GM19099 (cell line): ENCODE measurements at regions not wholly inside any gene's neighbourhood (a gene's known extent, or its start where the extent isn't known, plus 50 kb on each side); places are given as distances from the start of the nearest gene placed in this dataset.

ENCODE experiments used
- POLR2A ChIP-seq: IDR thresholded peaks from 3 replicates; pipeline ENCODE4 v1.6.1; 2011; ENCODE audit warnings: low read depth; ENCODE audit not compliant: insufficient read length; ENCODE audit errors: extremely low read depth

GRCh38 chr21:24171736-24172135 lies 1435.5 kb downstream of the MRPL39 start:
- no peak for TF ChIP-seq POLR2A

- TF ChIP-seq POLR2A, result no peak
These were observed 1443.7 kb downstream of the MRPL39 start for GRCh38 chr21:24163539-24163938.

- no peak for TF ChIP-seq POLR2A
These were observed 1446.8 kb downstream of the MRPL39 start for GRCh38 chr21:24160528-24160927.

DNA sequence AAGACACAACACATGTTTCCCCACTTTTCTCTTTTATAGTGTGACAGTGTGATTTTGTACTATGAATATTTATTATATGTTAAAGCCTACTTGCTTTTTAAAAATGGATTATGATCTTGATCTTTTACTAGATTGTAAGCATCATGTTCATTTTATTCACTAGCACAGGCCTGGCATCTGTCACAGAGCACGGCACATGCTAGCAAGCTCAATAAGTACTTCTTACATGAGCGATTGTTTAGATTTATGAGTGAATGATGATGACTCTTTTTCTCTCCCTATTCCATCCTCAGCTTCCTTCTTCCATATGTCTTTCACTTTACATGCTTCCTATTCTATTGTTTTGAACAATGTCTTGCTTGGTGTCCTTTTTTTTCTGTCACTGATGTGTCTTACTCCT lies 1454.1 kb downstream of the MRPL39 start:
- TF ChIP-seq POLR2A, result no peak

DNA sequence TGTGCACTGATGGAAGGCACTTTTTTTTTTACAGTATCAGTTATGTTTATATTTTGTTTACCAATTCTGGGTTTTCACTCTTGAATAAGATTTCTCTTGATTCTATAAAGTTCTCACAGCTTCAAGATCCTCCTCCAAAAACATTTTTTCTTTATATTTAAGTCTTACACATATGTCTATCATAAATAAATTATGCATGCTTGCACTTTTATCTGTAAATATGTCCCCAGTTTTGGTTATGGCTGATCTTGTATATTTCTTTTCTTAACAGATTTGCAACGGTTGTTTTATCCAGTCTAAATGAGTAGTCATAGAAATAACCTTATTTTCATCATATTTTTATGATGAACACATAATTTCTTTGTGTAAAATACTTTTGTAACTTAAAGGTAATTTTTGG lies 1456.5 kb downstream of the MRPL39 start:
- TF ChIP-seq POLR2A, result no peak

DNA sequence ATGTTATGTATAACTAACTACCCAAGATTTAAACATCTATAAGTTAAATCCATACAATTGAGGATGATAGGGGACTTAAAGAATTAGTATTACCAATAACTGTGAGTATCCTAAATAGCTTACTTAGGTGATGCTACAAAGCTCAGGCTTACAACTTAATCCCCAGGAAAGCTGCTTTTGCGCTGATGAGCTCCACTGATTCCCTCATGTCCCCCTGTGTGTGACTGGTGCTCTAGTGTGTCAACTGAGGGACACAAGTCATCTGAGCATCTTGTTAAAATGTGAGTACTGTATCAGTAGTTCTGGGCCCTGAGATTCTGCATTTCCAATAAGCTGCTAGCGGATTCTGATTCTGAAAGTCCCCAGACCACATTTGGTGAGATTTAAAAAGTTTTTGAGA lies 1458.8 kb downstream of the MRPL39 start:
- TF ChIP-seq POLR2A, result no peak

DNA sequence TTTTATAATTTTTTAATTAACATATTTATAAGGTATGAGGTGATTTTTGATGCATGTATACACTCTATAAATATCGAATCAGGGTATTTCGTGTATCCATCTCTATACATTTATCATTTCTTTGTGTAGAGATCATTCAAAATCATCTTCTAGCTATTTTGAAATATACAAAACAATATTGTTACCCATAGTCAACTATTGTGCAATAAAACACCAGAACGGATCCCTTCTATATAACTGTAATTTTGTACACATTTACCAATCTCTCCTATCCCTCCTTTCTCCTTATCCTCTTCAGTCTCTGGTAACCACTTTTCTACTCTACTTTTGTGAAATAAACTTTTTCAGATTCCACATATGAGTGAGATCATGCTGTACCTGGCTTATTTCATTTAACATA lies 1459.6 kb downstream of the MRPL39 start:
- no peak for TF ChIP-seq POLR2A

DNA sequence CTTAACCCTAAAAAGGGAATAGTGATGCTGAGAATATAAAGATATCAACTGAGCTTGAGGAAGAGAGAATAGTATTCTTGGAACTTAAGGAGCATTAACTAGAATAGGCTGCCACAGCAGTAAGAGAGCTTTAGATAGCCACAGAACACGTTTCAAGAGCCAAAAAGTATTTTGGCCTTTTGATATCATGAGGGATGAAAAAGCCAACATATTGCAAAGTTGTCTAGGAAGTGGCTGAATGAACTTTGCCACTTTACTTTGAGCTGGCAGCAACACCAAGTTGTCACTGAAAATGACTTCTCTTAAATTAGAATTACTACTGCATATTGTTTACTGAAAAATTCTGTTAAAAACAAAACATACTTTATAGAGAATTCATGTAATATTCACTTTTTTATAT lies 1476.2 kb downstream of the MRPL39 start:
- no peak for TF ChIP-seq POLR2A

- no peak for TF ChIP-seq POLR2A
These were observed 1479.6 kb downstream of the MRPL39 start for GRCh38 chr21:24127651-24128050.

DNA sequence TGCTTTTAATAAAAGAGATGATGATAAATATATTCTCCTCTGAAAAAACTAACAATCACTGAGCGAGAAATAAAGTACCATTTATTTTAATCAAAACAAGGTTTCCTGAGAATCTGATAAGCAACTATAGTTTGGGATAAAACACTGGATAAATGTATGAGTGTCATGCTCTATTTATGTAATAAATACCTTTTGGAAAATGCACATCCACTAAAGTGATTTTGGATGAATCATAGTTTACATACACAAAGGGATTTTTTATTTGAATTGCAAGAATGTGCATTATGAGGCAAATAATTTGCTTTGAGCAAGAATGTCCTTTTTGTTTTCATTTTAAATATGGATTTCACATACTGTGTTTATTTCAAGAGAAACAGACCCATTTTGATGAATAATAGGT lies 1483.5 kb downstream of the MRPL39 start:
- TF ChIP-seq POLR2A, result no peak

DNA sequence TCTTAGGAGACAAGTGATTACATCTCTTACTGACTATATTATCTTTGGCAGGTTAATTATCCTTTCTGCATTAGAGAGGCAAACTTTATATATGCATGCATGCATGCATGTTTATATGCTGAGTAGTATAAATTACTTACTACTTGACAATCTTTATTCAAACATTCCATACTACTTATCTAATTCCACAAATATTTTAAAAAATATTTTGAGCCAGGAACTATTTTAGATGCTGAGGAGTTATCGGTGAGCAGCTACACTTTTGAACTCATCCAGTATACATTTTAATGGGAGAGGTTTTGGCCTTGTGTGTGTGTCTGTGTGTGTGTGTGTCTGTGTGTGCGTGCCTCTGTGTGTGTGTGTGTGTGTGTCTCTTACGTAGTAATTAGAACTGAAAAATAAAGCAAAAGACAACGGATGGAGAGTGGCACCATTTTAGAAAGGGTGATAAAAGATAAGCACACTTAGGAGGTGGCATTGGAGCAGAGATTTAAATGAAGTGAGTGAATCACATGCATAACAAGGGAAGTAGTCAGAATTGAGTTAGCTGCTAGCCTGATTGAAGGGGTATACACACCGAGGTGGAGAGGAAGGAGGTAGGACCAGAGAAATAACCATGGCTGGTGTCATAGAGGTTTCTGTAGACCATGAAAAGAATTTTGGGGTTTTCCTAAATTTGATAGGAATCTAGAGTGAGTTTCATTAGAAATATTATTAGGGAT lies 1488.4 kb downstream of the MRPL39 start:
- TF ChIP-seq POLR2A, result no peak

GRCh38 chr21:24115141-24115540 lies 1492.1 kb downstream of the MRPL39 start:
- no peak for TF ChIP-seq POLR2A

DNA sequence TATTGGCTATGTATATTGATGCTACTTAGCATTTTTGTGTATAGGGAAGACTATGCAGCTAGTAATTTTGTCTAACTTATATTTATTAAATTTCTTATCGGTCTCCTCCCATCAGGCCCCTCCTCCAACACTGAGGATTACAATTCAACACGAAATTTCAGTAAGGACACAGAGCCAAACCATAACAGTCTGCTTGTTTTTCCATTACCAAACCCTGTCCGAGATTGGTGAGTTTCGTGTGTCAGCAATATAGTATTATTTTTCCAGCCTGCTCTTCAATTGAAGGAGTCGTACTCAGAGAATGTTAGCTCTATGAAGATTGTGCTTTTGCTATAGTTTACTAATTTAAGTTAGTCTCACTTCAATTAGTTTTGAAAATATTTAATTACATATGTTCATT lies 1495.3 kb downstream of the MRPL39 start:
- TF ChIP-seq POLR2A, result no peak

GRCh38 chr21:24110846-24111245 lies 1496.4 kb downstream of the MRPL39 start:
- TF ChIP-seq POLR2A, result no peak

DNA sequence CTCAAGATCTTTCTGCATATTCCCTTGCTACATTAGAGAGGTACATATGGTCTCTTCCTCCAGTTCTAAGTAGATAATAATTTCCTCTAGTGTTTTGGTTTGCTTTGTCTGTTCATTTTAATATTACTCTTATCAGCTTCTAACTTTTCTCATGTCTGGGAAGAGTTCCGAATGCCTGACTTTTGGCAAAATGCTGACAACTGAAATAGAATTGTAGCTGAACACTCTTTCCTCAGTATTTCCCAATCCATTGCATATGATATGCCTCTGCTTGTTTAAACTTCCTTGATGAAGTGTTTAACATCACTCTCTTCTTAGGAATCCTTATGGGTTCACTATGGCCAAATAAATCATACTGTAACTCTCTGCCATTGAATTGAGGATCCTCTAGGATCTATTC lies 1510.1 kb downstream of the MRPL39 start:
- no peak for TF ChIP-seq POLR2A

DNA sequence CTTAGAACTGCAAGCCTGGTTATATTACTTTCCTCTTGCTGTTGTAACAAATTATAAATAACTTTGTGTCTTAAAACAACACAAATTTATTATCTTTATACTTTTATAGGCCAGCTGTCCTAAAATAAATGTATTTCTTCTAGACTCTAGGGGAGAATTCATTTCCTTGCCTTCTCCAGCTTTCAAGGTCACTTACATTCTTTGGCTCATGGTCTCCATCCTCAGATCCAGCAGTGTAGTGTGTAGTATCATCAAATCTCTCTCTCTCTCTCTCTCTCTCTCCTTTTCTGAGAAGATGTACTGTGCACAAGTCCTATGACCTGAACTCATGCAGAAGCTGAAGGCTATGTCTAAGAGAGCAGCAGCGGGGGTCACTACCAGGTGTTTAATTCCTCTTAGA lies 1510.6 kb downstream of the MRPL39 start:
- TF ChIP-seq POLR2A, result no peak

- TF ChIP-seq POLR2A, result no peak
These were observed 1514.2 kb downstream of the MRPL39 start for GRCh38 chr21:24093032-24093431.
